Astrocyte of the cerebellum (primary cell): ENCODE measurements at regions not wholly inside any gene's neighbourhood (a gene's known extent, or its start where the extent isn't known, plus 50 kb on each side); places are given as distances from the start of the nearest gene placed in this dataset.

ENCODE experiments used
- DNase-seq: peaks from one replicate; pipeline ENCODE4 v3.0.0-alpha.2; 2011; ENCODE audit warnings: low read depth
- H3K4me3 ChIP-seq: 2 replicates; pipeline ENCODE4 v1.5.1; 2011; ENCODE audit warnings: mild to moderate bottlenecking, low read depth, low read length, moderate library complexity
- in situ Hi-C: cut with HindIII; loops from 2 replicates; pipeline ENCODE4 v1.10.0; 2017; ENCODE audit warnings: low sequenced_read_pairs
- TF ChIP-seq, protein P1 (sequence below): IDR thresholded peaks from 2 replicates; pipeline ENCODE4 v1.5.1; 2012; ENCODE audit warnings: low read length, low read depth, moderate library complexity, mild to moderate bottlenecking; ENCODE audit errors: missing control alignments

DNA sequence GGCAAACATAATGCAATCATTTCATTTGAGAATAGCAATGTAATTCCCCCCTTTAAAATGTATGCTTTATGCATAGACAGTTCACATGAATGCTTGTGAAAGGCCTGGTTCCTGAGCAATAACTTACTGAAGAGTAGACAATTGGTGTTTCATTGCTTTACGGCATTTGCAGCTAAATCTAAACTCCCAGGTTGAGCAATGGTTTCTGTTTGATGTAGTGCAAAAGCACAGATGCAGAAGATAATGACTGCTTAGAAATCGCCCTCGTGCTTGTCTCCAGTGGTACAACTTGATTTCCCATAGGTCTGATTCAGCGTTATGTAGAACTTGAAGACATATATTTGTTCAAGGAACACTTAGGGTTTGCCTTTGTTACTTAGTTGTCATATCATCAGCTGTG is 1018.3 kb downstream of the DIAPH3 start:
- TF ChIP-seq, protein P1, sequence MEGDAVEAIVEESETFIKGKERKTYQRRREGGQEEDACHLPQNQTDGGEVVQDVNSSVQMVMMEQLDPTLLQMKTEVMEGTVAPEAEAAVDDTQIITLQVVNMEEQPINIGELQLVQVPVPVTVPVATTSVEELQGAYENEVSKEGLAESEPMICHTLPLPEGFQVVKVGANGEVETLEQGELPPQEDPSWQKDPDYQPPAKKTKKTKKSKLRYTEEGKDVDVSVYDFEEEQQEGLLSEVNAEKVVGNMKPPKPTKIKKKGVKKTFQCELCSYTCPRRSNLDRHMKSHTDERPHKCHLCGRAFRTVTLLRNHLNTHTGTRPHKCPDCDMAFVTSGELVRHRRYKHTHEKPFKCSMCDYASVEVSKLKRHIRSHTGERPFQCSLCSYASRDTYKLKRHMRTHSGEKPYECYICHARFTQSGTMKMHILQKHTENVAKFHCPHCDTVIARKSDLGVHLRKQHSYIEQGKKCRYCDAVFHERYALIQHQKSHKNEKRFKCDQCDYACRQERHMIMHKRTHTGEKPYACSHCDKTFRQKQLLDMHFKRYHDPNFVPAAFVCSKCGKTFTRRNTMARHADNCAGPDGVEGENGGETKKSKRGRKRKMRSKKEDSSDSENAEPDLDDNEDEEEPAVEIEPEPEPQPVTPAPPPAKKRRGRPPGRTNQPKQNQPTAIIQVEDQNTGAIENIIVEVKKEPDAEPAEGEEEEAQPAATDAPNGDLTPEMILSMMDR = no peak
- H3K4me3 ChIP-seq = no peak overlapping the region
- in situ Hi-C loops = no loop called here
- no peak for DNase-seq

DNA sequence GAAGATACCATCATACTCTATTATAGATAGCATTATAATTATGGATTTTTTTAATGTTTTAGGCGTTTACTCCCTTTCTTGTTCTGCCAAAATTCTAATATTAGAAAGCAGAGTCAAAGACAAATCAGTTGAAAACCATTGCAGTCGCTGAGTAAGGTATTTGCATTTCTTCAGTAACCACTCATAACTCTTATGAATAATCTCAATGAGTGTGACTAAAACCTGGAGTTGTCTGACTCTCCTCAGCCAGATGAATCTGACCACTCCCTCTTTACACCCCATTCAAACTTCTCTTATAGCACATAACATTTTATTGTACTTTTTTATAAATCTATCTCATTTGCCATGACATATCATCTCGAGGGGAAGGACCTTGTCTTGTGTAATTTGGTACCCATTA is 1006.5 kb downstream of the DIAPH3 start:
- no peak overlapping the region for H3K4me3 ChIP-seq
- no peak for DNase-seq
- TF ChIP-seq, protein P1 = no peak
- in situ Hi-C loops = no loop called here

DNA sequence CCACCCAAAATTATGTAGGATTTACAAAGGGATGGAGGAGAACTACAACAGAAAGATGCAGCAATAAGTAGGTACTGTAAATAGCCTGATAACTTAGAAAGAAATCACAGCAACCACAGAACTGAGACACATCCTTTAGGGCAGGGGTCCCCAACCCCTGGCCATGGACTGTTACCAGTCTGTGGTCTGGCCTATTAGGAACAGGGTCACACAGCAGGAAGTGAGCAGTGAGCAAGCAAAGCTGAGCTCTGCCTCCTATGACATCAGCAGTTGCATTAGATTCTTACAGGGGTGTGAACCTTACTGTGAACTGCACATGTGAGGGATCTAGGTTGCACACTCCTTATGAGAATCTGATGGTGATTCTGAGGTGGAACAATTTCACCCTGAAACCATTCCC is 997.6 kb downstream of the DIAPH3 start:
- in situ Hi-C loops = no loop called here
- TF ChIP-seq, protein P1 = no peak
- no peak for DNase-seq
- no peak overlapping the region for H3K4me3 ChIP-seq

DNA sequence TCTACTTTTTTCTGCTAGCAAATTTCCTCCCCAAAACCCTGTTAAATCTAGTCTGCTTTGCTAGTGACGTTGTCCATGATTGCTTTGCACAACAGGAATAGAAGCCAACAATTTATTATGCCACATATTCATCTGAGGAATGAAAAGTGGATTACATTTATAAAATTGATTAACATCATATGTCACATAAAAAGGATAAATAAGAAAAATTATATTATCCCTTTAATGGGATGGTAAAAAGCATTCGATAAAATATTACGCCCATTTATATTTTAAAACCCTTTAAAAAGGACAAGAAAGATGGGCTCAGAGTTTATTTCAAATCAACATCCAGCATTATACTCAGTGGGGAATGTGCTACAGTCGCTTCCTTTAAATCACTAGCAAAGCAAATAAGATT is 991.7 kb downstream of the DIAPH3 start:
- in situ Hi-C loops = no loop called here
- H3K4me3 ChIP-seq = no peak overlapping the region
- no peak for DNase-seq
- TF ChIP-seq, protein P1 = no peak

DNA sequence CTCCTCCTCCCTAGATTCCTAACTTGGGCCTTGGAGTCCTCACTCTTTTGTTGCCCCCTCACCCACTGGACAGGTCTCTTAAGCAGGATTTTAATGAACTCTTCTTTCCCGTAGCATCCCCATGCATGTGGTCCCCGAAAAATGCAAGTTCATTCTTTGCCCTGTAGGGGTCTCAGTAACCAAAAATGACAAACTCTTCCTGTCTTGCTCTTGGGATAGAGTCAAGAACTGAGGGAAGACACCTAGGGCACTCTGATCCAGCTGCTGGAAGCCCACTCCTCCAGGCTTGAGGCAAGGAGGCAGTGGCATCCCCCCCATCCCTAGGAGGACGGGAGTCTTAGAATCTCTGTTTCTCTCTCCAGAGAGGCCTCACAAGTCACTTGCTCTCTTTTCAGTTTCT is 987.0 kb downstream of the DIAPH3 start:
- TF ChIP-seq, protein P1 = no peak
- DNase-seq = no peak
- H3K4me3 ChIP-seq = no peak overlapping the region
- in situ Hi-C loops = no loop called here

DNA sequence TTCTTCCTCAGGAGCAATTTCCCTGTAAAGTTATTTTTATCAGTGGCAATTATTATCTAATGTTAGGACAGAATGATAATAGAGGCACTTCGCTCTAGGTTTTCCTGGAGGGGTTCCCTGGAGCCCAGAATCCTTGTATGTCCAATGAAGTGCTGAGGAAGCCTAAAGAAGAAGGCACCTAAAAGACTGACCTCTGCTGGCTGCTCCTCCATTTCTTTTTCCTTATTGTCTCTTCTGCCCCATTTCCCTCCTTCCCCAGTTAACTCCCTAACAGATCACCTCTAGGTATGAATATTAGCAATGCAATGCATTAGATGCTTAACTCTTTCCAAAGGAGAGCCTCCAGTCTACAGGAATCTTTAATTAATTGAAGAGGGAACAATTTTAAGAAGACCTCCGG is 985.4 kb downstream of the DIAPH3 start:
- TF ChIP-seq, protein P1 = peak; percentile 43
- in situ Hi-C loops = no loop called here
- DNase-seq = no peak
- no peak overlapping the region for H3K4me3 ChIP-seq

DNA sequence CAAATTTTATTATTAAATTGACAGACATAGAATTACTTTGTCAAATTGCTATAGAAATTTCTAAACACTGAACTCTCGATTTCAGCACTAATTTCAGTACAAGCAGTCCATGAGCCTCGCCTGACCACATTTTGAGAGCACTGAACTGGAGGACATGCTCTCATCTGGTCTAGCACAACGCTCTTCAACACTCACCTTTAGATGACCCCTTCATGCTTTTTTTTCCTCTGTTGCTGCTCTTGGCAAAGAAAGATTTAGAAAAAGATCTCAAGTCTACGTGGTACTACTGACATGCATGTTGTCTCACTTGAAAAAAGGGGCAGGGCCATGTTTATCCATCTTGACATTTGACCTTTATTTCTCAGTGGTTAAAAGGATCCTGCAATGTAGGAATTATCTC is 981.5 kb downstream of the DIAPH3 start:
- TF ChIP-seq, protein P1 = no peak
- no peak overlapping the region for H3K4me3 ChIP-seq
- in situ Hi-C loops = no loop called here
- DNase-seq = no peak
